ENCODE measurements at regions not wholly inside any gene's neighbourhood (a gene's known extent, or its start where the extent isn't known, plus 50 kb on each side); places are given as distances from the start of the nearest gene placed in this dataset.

DNA sequence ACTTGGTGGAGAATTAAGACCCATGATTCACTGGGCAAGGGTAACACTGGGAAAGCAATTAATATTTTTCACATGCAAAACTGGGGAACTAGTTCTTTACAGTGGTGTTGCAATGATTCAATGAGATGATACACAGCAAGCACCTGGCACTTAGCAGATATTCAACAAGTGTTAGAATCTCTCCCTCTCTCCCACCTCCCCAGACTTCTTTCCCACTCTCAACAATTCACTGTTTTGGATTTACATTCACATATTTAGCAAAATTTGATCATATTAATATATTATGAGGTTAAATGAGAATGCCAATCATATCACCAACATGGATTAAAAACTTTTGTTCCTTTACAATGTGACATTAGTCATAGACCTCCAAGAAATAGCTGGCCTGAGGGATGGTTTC is 223.1 kb upstream of the GRIP1 start:
- no peak overlapping the region for H3K4me3 ChIP-seq (ENCODE audit: low read depth, low read length)
- ChIA-PET POLR2A (no interaction called here), CTCF (no interaction called here)
- TF ChIP-seq CTCF (IDR thresholded peaks at IDR 0.05; ENCODE audit: insufficient read depth, low read length, missing control alignments) = no peak
- no peak for DNase-seq (ENCODE audit: low read depth, low spot score)

- POLR2A ChIA-PET = no interaction called here
- no peak for DNase-seq (ENCODE audit: low read depth, low spot score)
- no peak for TF ChIP-seq CTCF (IDR thresholded peaks at IDR 0.05; ENCODE audit: insufficient read depth, low read length, missing control alignments)
- CTCF ChIA-PET = no interaction called here
- no peak overlapping the region for H3K4me3 ChIP-seq (ENCODE audit: low read depth, low read length)
Measured at GRCh38 chr12:66903782-66904396, 225.0 kb upstream of the GRIP1 start.

- ChIA-PET CTCF (interaction anchor here (1.5 kb wide), 1 partner anchor 45 kb away, joined by 3 read pairs; no protein-coding TSS in a partner anchor), POLR2A (no interaction called here)
- TF ChIP-seq CTCF (IDR thresholded peaks at IDR 0.05; ENCODE audit: insufficient read depth, low read length, missing control alignments) = no peak
- H3K4me3 ChIP-seq (ENCODE audit: low read depth, low read length) = no peak overlapping the region
- DNase-seq (ENCODE audit: low read depth, low spot score) = no peak
Measured at GRCh38 chr12:66905201-66905600, 226.3 kb upstream of the GRIP1 start.

GRCh38 chr12:66910366-66910974 is 231.6 kb upstream of the GRIP1 start:
- POLR2A ChIA-PET = no interaction called here
- CTCF ChIA-PET = no interaction called here
- no peak for TF ChIP-seq CTCF (IDR thresholded peaks at IDR 0.05; ENCODE audit: insufficient read depth, low read length, missing control alignments)
- no peak overlapping the region for H3K4me3 ChIP-seq (ENCODE audit: low read depth, low read length)
- no peak for DNase-seq (ENCODE audit: low read depth, low spot score)

GRCh38 chr12:66915306-66915904 is 236.5 kb upstream of the GRIP1 start:
- POLR2A ChIA-PET = no interaction called here
- no peak overlapping the region for H3K4me3 ChIP-seq (ENCODE audit: low read depth, low read length)
- TF ChIP-seq CTCF (IDR thresholded peaks at IDR 0.05; ENCODE audit: insufficient read depth, low read length, missing control alignments) = no peak
- CTCF ChIA-PET = no interaction called here
- DNase-seq (ENCODE audit: low read depth, low spot score) = no peak

- CTCF ChIA-PET = no interaction called here
- TF ChIP-seq CTCF (IDR thresholded peaks at IDR 0.05; ENCODE audit: insufficient read depth, low read length, missing control alignments) = no peak
- no peak for DNase-seq (ENCODE audit: low read depth, low spot score)
- POLR2A ChIA-PET = no interaction called here
- H3K4me3 ChIP-seq (ENCODE audit: low read depth, low read length) = no peak overlapping the region
Measured at GRCh38 chr12:66916189-66916588, 237.3 kb upstream of the GRIP1 start.
